ENCODE measurements at regions not wholly inside any gene's neighbourhood (a gene's known extent, or its start where the extent isn't known, plus 50 kb on each side); places are given as distances from the start of the nearest gene placed in this dataset.

- Histone ChIP-seq H3K27me3 (ENCODE audit: insufficient read depth, low read length) (no peaks in the 10 kb centered on the region), H2BK5ac (ENCODE audit: insufficient read length, low read length) (no peak overlapping the region), H3K9me3 (ENCODE audit: control insufficient read depth, low read depth, low read length) (no peaks in the 10 kb centered on the region), H2BK120ac (ENCODE audit: low read depth, low read length, poor library complexity, severe bottlenecking) (no peak overlapping the region), H3K4me1 (ENCODE audit: insufficient read depth, low read length) (no peaks in the 10 kb centered on the region), H3K9ac (ENCODE audit: extremely low read depth, insufficient read length, low read length) (no peak overlapping the region), H4K20me1 (ENCODE audit: control insufficient read depth, insufficient read depth, insufficient read length) (no peaks in the 10 kb centered on the region), H2BK12ac (ENCODE audit: insufficient read length, low read depth, low read length) (no peak overlapping the region), H3K27ac (ENCODE audit: insufficient read length, low read depth, low read length) (no peak overlapping the region), H2AFZ (ENCODE audit: low read length) (no peak overlapping the region), H3K18ac (ENCODE audit: insufficient read length, low read depth, low read length) (no peak overlapping the region), H3T11ph (ENCODE audit: low read length) (no peak overlapping the region), H4K91ac (ENCODE audit: insufficient read length, low read depth, low read length) (no peak overlapping the region), H2BK20ac (ENCODE audit: low read depth, low read length, poor library complexity, severe bottlenecking) (no peak overlapping the region), H2BK15ac (ENCODE audit: low read depth, low read length) (no peak overlapping the region), H3K79me2 (ENCODE audit: insufficient read depth, low read length) (no peaks in the 10 kb centered on the region), H3K23ac (ENCODE audit: insufficient read length, low read depth, low read length) (no peak overlapping the region), H2AK5ac (ENCODE audit: insufficient read length, low read length) (no peak overlapping the region), H3K4ac (ENCODE audit: low read depth, low read length) (no peak overlapping the region), H3K79me1 (ENCODE audit: insufficient read depth, low read depth, low read length, poor library complexity, severe bottlenecking) (no peaks in the 10 kb centered on the region), H3K4me2 (ENCODE audit: insufficient read depth, insufficient read length, low read length) (no peak overlapping the region), H3K56ac (ENCODE audit: insufficient read length, low read depth, low read length) (no peak overlapping the region), H4K8ac (replicated peaks; ENCODE audit: insufficient read length, low read depth, low read length) (no peak overlapping the region), H3K23me2 (ENCODE audit: insufficient read length, low read depth, low read length, poor library complexity, severe bottlenecking) (no peaks in the 10 kb centered on the region), H3K14ac (ENCODE audit: insufficient read depth, low read length) (no peak overlapping the region), H4K5ac (ENCODE audit: insufficient read length, low read depth, low read length) (no peak overlapping the region)
- no peak overlapping the region for H3K4me3 Mint-ChIP-seq
- no CpG with 5 or more reads among the region's 5 CpGs for WGBS (ENCODE audit: extremely low coverage, insufficient read length, low lambda C conversion rate)
- no peaks in the 10 kb centered on the region for H3K36me3 Mint-ChIP-seq (ENCODE audit: insufficient read depth in 1 of 3, low read depth in 3 of 3)
- no peaks in the 10 kb centered on the region; the same call in 1 of the 2 replicates for H3K27me3 Mint-ChIP-seq (ENCODE audit: low read depth)
- H3K27ac Mint-ChIP-seq = no peak overlapping the region
- no peak for DNase-seq
- no peaks in the 10 kb centered on the region for H3K9me3 Mint-ChIP-seq
- no peak for TF ChIP-seq CTCF (conservative IDR thresholded peaks at IDR 0.05)
- peaks cover 3 to 4% of the 10 kb centered on the region in 2 experiments; a peak in 3 of 4 replicates for H3K4me1 Mint-ChIP-seq
Measured at GRCh38 chr1:162944974-162945674, 84.1 kb upstream of the CCDC190 start.

Measured in H9 (cell line).